Breast epithelium (tissue), 4 donors: ENCODE measurements at regions not wholly inside any gene's neighbourhood (a gene's known extent, or its start where the extent isn't known, plus 50 kb on each side); places are given as distances from the start of the nearest gene placed in this dataset.

Experiments used
- DNase-seq, 2 donors: peaks; one replicate each; pipeline ENCODE4 v3.0.0-alpha.2; 2019; ENCODE audit warnings: low spot score in 2 of 2
- H3K27ac ChIP-seq, 2 donors: fragments of 200-600 bp; sonication (generic) in 1 of 2; one replicate each; pipeline ENCODE4 v1.5.1; 2016 to 2019; ENCODE audit warnings: mild to moderate bottlenecking in 1 of 2
- H3K27me3 ChIP-seq, 2 donors: fragments of 200-600 bp; sonication (generic) in 1 of 2; one replicate each; pipeline versions ENCODE4 v1.5.1 to v1.6.0; 2017 to 2019; ENCODE audit warnings: control low read depth in 1 of 2, mild to moderate bottlenecking in 1 of 2
- H3K36me3 ChIP-seq: fragments of 200-600 bp; one replicate; pipeline ENCODE4 v1.5.1; 2019
- H3K4me1 ChIP-seq, 2 donors: fragments of 200-600 bp; sonication (generic); one replicate each; pipeline ENCODE4 v1.5.1; 2016 to 2019; ENCODE audit warnings: control low read depth in 1 of 2
- H3K4me3 ChIP-seq, 3 donors: fragments of 200-600 bp; sonication (generic); 1 replicate in 2 of 3; 2 replicates in 1 of 3; pipeline ENCODE4 v1.5.1; 2016 to 2019; ENCODE audit warnings: mild to moderate bottlenecking in 3 of 3, moderate library complexity in 2 of 3
- H3K9me3 ChIP-seq, 2 donors: fragments of 200-600 bp; sonication (generic) in 1 of 2; one replicate each; pipeline ENCODE4 v1.5.1; 2016 to 2019; ENCODE audit warnings: control low read depth in 1 of 2
- POLR2A ChIP-seq: fragments of 450-650 bp; IDR thresholded peaks from one replicate; pipeline ENCODE4 v1.6.1; 2016; ENCODE audit warnings: antibody characterized with exemption, mild to moderate bottlenecking, moderate library complexity
- POLR2AphosphoS5 ChIP-seq, 3 donors: sonication (generic); formaldehyde crosslinking; IDR thresholded peaks; one replicate each; pipeline ENCODE4 v1.6.1; 2017; ENCODE audit warnings: antibody characterized with exemption in 3 of 3
- intact Hi-C: fragments of 100-400 bp; cut with DNase I; formaldehyde crosslinking; loops from one replicate; pipeline ENCODE4 v1.15.1; 2023; ENCODE audit warnings: low total_unique reads
- TF ChIP-seq, protein P1 (sequence below), 3 donors: fragments of 450-650 bp; IDR thresholded peaks; one replicate each; pipeline ENCODE4 v1.5.1; 2016 to 2017; ENCODE audit warnings: antibody characterized with exemption in 3 of 3, mild to moderate bottlenecking in 3 of 3, moderate library complexity in 3 of 3

GRCh38 chr2:55099878-55100820, 49.9 kb upstream of the RTN4 start:
- intact Hi-C loops, result loop anchor here (5.0 kb wide), 1 partner anchor 378 kb away; the partner anchor contains the start of gene EML6
- no peaks in the 10 kb centered on the region for H3K27me3 ChIP-seq
- no peaks in the 10 kb centered on the region for H3K4me1 ChIP-seq
- DNase-seq, result no peak
- peak overlapping the region; percentile 62 to 88 for H3K27ac ChIP-seq
- no peaks in the 10 kb centered on the region for H3K36me3 ChIP-seq
- no peaks in the 10 kb centered on the region for H3K9me3 ChIP-seq
- H3K4me3 ChIP-seq, result no peak overlapping the region
- TF ChIP-seq, protein P1, sequence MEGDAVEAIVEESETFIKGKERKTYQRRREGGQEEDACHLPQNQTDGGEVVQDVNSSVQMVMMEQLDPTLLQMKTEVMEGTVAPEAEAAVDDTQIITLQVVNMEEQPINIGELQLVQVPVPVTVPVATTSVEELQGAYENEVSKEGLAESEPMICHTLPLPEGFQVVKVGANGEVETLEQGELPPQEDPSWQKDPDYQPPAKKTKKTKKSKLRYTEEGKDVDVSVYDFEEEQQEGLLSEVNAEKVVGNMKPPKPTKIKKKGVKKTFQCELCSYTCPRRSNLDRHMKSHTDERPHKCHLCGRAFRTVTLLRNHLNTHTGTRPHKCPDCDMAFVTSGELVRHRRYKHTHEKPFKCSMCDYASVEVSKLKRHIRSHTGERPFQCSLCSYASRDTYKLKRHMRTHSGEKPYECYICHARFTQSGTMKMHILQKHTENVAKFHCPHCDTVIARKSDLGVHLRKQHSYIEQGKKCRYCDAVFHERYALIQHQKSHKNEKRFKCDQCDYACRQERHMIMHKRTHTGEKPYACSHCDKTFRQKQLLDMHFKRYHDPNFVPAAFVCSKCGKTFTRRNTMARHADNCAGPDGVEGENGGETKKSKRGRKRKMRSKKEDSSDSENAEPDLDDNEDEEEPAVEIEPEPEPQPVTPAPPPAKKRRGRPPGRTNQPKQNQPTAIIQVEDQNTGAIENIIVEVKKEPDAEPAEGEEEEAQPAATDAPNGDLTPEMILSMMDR (IDR thresholded peaks at IDR 0.05), result no peak
- TF ChIP-seq POLR2A (no peak), POLR2AphosphoS5 (IDR thresholded peaks at IDR 0.05) (peak in 1 of 3 donors; percentile 55)
